ENCODE measurements at regions not wholly inside any gene's neighbourhood (a gene's known extent, or its start where the extent isn't known, plus 50 kb on each side); places are given as distances from the start of the nearest gene placed in this dataset.

DNA sequence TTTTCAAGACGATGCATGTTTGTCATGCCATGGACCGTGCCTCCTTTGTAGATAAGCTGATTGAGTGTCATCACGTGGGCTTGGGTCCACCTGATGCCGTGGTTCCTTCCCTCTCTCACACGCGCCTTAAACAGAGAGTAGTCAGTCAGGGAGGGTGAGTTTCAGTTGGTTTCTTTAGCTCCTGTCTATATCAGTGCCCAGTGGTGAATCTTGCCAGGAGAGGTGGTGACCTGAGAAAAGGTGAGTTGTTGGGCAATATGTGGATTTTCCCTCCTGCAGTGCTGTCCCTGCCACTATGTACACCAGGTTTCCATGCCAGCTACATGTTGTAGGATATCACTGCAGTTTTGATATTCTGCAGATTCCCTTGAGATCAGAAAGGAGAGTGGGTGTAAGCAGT lies 129.7 kb downstream of the LAT start (continued):
- TF ChIP-seq, protein P1, sequence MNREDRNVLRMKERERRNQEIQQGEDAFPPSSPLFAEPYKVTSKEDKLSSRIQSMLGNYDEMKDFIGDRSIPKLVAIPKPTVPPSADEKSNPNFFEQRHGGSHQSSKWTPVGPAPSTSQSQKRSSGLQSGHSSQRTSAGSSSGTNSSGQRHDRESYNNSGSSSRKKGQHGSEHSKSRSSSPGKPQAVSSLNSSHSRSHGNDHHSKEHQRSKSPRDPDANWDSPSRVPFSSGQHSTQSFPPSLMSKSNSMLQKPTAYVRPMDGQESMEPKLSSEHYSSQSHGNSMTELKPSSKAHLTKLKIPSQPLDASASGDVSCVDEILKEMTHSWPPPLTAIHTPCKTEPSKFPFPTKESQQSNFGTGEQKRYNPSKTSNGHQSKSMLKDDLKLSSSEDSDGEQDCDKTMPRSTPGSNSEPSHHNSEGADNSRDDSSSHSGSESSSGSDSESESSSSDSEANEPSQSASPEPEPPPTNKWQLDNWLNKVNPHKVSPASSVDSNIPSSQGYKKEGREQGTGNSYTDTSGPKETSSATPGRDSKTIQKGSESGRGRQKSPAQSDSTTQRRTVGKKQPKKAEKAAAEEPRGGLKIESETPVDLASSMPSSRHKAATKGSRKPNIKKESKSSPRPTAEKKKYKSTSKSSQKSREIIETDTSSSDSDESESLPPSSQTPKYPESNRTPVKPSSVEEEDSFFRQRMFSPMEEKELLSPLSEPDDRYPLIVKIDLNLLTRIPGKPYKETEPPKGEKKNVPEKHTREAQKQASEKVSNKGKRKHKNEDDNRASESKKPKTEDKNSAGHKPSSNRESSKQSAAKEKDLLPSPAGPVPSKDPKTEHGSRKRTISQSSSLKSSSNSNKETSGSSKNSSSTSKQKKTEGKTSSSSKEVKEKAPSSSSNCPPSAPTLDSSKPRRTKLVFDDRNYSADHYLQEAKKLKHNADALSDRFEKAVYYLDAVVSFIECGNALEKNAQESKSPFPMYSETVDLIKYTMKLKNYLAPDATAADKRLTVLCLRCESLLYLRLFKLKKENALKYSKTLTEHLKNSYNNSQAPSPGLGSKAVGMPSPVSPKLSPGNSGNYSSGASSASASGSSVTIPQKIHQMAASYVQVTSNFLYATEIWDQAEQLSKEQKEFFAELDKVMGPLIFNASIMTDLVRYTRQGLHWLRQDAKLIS (CRISPR knock-in tag; IDR thresholded peaks at IDR 0.05): no peak
- no peak for TF ChIP-seq CSDE1 (IDR thresholded peaks at IDR 0.05)
- TF ChIP-seq, protein P2, sequence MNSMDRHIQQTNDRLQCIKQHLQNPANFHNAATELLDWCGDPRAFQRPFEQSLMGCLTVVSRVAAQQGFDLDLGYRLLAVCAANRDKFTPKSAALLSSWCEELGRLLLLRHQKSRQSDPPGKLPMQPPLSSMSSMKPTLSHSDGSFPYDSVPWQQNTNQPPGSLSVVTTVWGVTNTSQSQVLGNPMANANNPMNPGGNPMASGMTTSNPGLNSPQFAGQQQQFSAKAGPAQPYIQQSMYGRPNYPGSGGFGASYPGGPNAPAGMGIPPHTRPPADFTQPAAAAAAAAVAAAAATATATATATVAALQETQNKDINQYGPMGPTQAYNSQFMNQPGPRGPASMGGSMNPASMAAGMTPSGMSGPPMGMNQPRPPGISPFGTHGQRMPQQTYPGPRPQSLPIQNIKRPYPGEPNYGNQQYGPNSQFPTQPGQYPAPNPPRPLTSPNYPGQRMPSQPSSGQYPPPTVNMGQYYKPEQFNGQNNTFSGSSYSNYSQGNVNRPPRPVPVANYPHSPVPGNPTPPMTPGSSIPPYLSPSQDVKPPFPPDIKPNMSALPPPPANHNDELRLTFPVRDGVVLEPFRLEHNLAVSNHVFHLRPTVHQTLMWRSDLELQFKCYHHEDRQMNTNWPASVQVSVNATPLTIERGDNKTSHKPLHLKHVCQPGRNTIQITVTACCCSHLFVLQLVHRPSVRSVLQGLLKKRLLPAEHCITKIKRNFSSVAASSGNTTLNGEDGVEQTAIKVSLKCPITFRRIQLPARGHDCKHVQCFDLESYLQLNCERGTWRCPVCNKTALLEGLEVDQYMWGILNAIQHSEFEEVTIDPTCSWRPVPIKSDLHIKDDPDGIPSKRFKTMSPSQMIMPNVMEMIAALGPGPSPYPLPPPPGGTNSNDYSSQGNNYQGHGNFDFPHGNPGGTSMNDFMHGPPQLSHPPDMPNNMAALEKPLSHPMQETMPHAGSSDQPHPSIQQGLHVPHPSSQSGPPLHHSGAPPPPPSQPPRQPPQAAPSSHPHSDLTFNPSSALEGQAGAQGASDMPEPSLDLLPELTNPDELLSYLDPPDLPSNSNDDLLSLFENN (IDR thresholded peaks at IDR 0.05; ENCODE audit: low read depth in 2 of 2, low read length in 2 of 2): no peak
- no peak for TF ChIP-seq SP2 (IDR thresholded peaks at IDR 0.05; ENCODE audit: extremely low read depth, low read depth, low read length, poor library complexity, severe bottlenecking)
- TF ChIP-seq RAD51 (IDR thresholded peaks at IDR 0.05; ENCODE audit: borderline replicate concordance, low read depth): peak; percentile 62
- TF ChIP-seq ZNF764 (CRISPR knock-in tag; IDR thresholded peaks at IDR 0.05; ENCODE audit: low read depth): no peak
- TF ChIP-seq CXXC5 (CRISPR knock-in tag; IDR thresholded peaks at IDR 0.05): no peak
- TF ChIP-seq, protein P3, sequence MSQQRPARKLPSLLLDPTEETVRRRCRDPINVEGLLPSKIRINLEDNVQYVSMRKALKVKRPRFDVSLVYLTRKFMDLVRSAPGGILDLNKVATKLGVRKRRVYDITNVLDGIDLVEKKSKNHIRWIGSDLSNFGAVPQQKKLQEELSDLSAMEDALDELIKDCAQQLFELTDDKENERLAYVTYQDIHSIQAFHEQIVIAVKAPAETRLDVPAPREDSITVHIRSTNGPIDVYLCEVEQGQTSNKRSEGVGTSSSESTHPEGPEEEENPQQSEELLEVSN (IDR thresholded peaks at IDR 0.05; ENCODE audit: borderline replicate concordance in 1 of 2, extremely low read depth in 1 of 2, insufficient read depth in 1 of 2, insufficient read length in 1 of 2, low read depth in 1 of 2, low read length in 1 of 2, poor library complexity in 1 of 2, severe bottlenecking in 1 of 2): peak in 1 of 2 experiments; percentile 19
- no peak for TF ChIP-seq ZNF146 (CRISPR knock-in tag; IDR thresholded peaks at IDR 0.05; ENCODE audit: unreplicated experiment)
- no peak for TF ChIP-seq ZNF311 (CRISPR knock-in tag; IDR thresholded peaks at IDR 0.05)

All from K562 (cell line).